ENCODE measurements at regions not wholly inside any gene's neighbourhood (a gene's known extent, or its start where the extent isn't known, plus 50 kb on each side); places are given as distances from the start of the nearest gene placed in this dataset.
A peak's percentile ranks its signal among the peaks of the same experiment; 100 is the strongest.

DNA sequence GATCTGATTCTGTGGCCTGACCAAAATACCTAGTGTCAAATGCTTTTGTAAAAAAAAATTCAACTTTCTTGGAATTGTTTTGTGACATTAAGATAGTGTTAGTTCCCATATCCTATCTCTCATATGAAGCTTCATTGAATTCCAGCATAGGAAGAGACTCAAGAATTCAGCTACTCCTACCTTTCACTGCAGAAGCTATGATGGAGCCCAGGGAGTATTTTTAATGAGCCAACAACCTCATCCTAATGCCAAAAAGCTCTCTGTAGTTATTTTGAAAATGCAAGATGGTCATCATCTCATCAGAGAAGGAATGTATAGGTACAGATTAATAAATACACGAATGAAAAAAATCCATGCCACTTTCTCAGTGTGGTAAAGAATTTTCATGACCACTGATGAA lies 431.2 kb upstream of the SGCG start:
- no peaks in the 10 kb centered on the region for H4K20me1 ChIP-seq (ENCODE audit: control insufficient read depth, extremely low read depth, insufficient read depth, low read length)
- no peaks in the 10 kb centered on the region for H3K4me1 ChIP-seq (ENCODE audit: control insufficient read depth, extremely low read depth, insufficient read depth, low read length)
- TF ChIP-seq, protein P1, sequence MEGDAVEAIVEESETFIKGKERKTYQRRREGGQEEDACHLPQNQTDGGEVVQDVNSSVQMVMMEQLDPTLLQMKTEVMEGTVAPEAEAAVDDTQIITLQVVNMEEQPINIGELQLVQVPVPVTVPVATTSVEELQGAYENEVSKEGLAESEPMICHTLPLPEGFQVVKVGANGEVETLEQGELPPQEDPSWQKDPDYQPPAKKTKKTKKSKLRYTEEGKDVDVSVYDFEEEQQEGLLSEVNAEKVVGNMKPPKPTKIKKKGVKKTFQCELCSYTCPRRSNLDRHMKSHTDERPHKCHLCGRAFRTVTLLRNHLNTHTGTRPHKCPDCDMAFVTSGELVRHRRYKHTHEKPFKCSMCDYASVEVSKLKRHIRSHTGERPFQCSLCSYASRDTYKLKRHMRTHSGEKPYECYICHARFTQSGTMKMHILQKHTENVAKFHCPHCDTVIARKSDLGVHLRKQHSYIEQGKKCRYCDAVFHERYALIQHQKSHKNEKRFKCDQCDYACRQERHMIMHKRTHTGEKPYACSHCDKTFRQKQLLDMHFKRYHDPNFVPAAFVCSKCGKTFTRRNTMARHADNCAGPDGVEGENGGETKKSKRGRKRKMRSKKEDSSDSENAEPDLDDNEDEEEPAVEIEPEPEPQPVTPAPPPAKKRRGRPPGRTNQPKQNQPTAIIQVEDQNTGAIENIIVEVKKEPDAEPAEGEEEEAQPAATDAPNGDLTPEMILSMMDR (conservative IDR thresholded peaks at IDR 0.05 in 1 of 2, IDR thresholded peaks at IDR 0.05 in 1 of 2; ENCODE audit: low read depth in 1 of 2, low read length in 2 of 2): no peak
- no peak for TF ChIP-seq EZH2 (IDR thresholded peaks at IDR 0.05; ENCODE audit: low read length, missing control alignments)
- no peaks in the 10 kb centered on the region for H3K36me3 ChIP-seq (ENCODE audit: control insufficient read depth, insufficient read depth, low read length)
- DNase-seq (ENCODE audit: low read depth in 2 of 2): no peak
- no peak overlapping the region for H3K27ac ChIP-seq (ENCODE audit: insufficient read depth, low read length)
- no peak overlapping the region for H3K4me2 ChIP-seq (ENCODE audit: extremely low read depth, insufficient read depth, low read length)
- H3K79me2 ChIP-seq (ENCODE audit: control insufficient read depth, insufficient read depth, low read length): no peaks in the 10 kb centered on the region
- no peak overlapping the region for H3K4me3 ChIP-seq (replicated peaks in 1 of 4; ENCODE audit: control extremely low read depth in 1 of 4, insufficient read depth in 1 of 4, low read depth in 3 of 4, low read length in 4 of 4)
- no peaks in the 10 kb centered on the region for H3K27me3 ChIP-seq (ENCODE audit: control insufficient read depth, insufficient read depth, low read length)
- H3K9me3 ChIP-seq (ENCODE audit: control insufficient read depth, insufficient read depth, low read depth, low read length): no peaks in the 10 kb centered on the region
- no peak overlapping the region for H3K9ac ChIP-seq (ENCODE audit: insufficient read depth, low read length)
- H2AFZ ChIP-seq (ENCODE audit: low read length): no peak overlapping the region

GRCh38 chr13:22757530-22758120 lies 423.2 kb upstream of the SGCG start:
- no peaks in the 10 kb centered on the region for H3K9me3 ChIP-seq (ENCODE audit: control insufficient read depth, insufficient read depth, low read depth, low read length)
- no peaks in the 10 kb centered on the region for H3K27me3 ChIP-seq (ENCODE audit: control insufficient read depth, insufficient read depth, low read length)
- no peaks in the 10 kb centered on the region for H3K4me1 ChIP-seq (ENCODE audit: control insufficient read depth, extremely low read depth, insufficient read depth, low read length)
- DNase-seq (ENCODE audit: low read depth in 2 of 2): peak in 1 of 2 donors; percentile 56
- no peak overlapping the region for H3K4me2 ChIP-seq (ENCODE audit: extremely low read depth, insufficient read depth, low read length)
- TF ChIP-seq, protein P1 (conservative IDR thresholded peaks at IDR 0.05 in 1 of 2, IDR thresholded peaks at IDR 0.05 in 1 of 2; ENCODE audit: low read depth in 1 of 2, low read length in 2 of 2): peak; percentile 12 to 44
- TF ChIP-seq EZH2 (IDR thresholded peaks at IDR 0.05; ENCODE audit: low read length, missing control alignments): no peak
- H3K27ac ChIP-seq (ENCODE audit: insufficient read depth, low read length): no peak overlapping the region
- no peaks in the 10 kb centered on the region for H3K79me2 ChIP-seq (ENCODE audit: control insufficient read depth, insufficient read depth, low read length)
- no peak overlapping the region for H2AFZ ChIP-seq (ENCODE audit: low read length)
- no peaks in the 10 kb centered on the region for H3K36me3 ChIP-seq (ENCODE audit: control insufficient read depth, insufficient read depth, low read length)
- H4K20me1 ChIP-seq (ENCODE audit: control insufficient read depth, extremely low read depth, insufficient read depth, low read length): no peaks in the 10 kb centered on the region
- H3K4me3 ChIP-seq (replicated peaks in 1 of 4; ENCODE audit: control extremely low read depth in 1 of 4, insufficient read depth in 1 of 4, low read depth in 3 of 4, low read length in 4 of 4): no peak overlapping the region
- H3K9ac ChIP-seq (ENCODE audit: insufficient read depth, low read length): no peak overlapping the region

GRCh38 chr13:22758245-22758644 lies 422.5 kb upstream of the SGCG start:
- H3K9me3 ChIP-seq (ENCODE audit: control insufficient read depth, insufficient read depth, low read depth, low read length): no peaks in the 10 kb centered on the region
- no peaks in the 10 kb centered on the region for H3K79me2 ChIP-seq (ENCODE audit: control insufficient read depth, insufficient read depth, low read length)
- no peak for DNase-seq (ENCODE audit: low read depth in 2 of 2)

More at GRCh38 chr13:22758245-22758644, 422.5 kb upstream of the SGCG start:
- H2AFZ ChIP-seq (ENCODE audit: low read length): no peak overlapping the region
- no peak overlapping the region for H3K9ac ChIP-seq (ENCODE audit: insufficient read depth, low read length)
- TF ChIP-seq, protein P1 (conservative IDR thresholded peaks at IDR 0.05 in 1 of 2, IDR thresholded peaks at IDR 0.05 in 1 of 2; ENCODE audit: low read depth in 1 of 2, low read length in 2 of 2): no peak
- TF ChIP-seq EZH2 (IDR thresholded peaks at IDR 0.05; ENCODE audit: low read length, missing control alignments): no peak
- H3K4me2 ChIP-seq (ENCODE audit: extremely low read depth, insufficient read depth, low read length): no peak overlapping the region
- H3K27me3 ChIP-seq (ENCODE audit: control insufficient read depth, insufficient read depth, low read length): no peaks in the 10 kb centered on the region
- H3K4me1 ChIP-seq (ENCODE audit: control insufficient read depth, extremely low read depth, insufficient read depth, low read length): no peaks in the 10 kb centered on the region
- no peak overlapping the region for H3K4me3 ChIP-seq (replicated peaks in 1 of 4; ENCODE audit: control extremely low read depth in 1 of 4, insufficient read depth in 1 of 4, low read depth in 3 of 4, low read length in 4 of 4)
- H4K20me1 ChIP-seq (ENCODE audit: control insufficient read depth, extremely low read depth, insufficient read depth, low read length): no peaks in the 10 kb centered on the region
- no peaks in the 10 kb centered on the region for H3K36me3 ChIP-seq (ENCODE audit: control insufficient read depth, insufficient read depth, low read length)
- H3K27ac ChIP-seq (ENCODE audit: insufficient read depth, low read length): no peak overlapping the region
